SH-SY5Y (cell line): ENCODE measurements at regions not wholly inside any gene's neighbourhood (a gene's known extent, or its start where the extent isn't known, plus 50 kb on each side); places are given as distances from the start of the nearest gene placed in this dataset.
A peak's percentile ranks its signal among the peaks of the same experiment; 100 is the strongest.

Experiments
- GATA2 ChIP-seq: IDR thresholded peaks from 2 replicates; pipeline ENCODE4 v1.6.1; 2011; ENCODE audit warnings: mild to moderate bottlenecking, low read depth, low read length
- GATA3 ChIP-seq: IDR thresholded peaks from 2 replicates; pipeline ENCODE4 v1.6.1; 2011; ENCODE audit warnings: low read depth, mild to moderate bottlenecking, low read length, moderate library complexity

- TF ChIP-seq GATA3, result no peak
- no peak for TF ChIP-seq GATA2
These were observed 468.3 kb upstream of the CBLB start for GRCh38 chr3:106337116-106337515.

DNA sequence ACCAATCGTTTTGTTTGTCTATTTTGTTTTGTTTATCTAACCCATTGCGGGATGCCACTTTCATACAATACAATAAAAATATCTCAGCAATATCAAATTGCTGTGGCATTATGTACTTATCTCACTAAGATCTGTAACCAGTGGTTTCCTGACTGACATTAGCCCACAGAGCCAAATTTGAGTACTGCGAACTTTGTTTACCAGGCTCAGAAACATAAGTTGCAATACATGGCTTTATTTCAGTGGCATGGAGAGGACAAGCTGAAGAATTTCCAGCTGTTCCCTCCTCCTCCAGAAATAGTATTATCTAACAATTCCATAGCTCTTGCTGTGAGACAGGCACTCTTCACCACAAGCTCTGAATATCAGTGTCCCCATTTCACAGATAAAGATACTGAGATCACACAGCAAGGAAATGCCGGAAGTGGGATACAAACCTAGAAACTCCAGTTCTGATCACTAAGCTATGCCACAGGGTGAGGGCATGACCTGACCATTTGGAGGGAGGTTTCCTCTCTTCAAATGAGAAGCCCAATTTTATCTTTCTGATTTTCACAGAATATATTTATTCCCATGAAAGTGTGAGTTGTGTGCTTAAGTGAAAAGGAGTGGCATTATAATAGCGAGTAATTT is 469.9 kb upstream of the CBLB start:
- TF ChIP-seq GATA2 (no peak), GATA3 (no peak)

DNA sequence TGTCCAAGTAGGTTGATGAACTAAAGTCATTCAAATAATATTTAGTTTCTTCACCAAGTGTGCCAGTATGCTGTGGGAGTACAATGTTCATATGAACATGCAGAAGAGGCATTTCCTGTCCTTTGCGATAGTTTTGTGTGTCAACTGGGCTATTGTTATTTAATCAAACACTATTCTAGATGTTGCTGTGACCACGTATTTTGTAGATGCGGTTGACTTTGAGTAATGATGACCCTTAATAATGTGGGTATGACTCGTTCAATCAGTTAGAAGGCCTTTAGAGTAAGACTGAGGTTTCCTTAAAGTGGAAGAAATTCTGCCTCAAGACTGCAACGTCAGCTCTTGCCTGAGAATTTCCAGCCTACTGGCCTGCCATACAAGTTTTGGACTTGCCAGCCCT is 470.7 kb upstream of the CBLB start:
- TF ChIP-seq GATA3 (no peak), GATA2 (no peak)

DNA sequence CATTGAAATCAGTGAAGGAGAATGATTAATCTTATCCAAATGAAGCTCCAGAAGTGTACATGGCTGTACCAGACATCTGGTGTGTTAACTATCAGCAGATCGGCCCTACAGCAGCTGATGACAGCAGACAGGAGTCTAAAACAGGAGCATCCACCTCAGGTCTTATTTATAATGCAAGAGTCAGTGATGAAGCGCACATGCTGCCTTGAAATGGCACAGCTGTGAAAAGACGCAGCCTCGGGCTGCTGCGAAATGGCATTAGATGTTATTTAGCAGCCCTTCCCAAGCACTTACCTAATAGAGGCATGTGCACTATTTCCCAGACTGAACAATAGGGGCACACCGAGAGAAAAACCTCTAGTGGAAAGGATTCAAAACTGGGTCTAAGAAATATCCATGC is 472.3 kb upstream of the CBLB start:
- TF ChIP-seq GATA3 (peak; percentile 97), GATA2 (peak; percentile 99)

GRCh38 chr3:106341586-106342162 is 472.9 kb upstream of the CBLB start:
- TF ChIP-seq GATA3 (no peak), GATA2 (no peak)

GRCh38 chr3:106342386-106342785 is 473.6 kb upstream of the CBLB start:
- TF ChIP-seq GATA2 (no peak), GATA3 (no peak)

- TF ChIP-seq GATA3, result no peak
- TF ChIP-seq GATA2, result no peak
These were observed 475.0 kb upstream of the CBLB start for GRCh38 chr3:106343811-106344210.

- TF ChIP-seq GATA2 (no peak), GATA3 (no peak)
These were observed 476.7 kb upstream of the CBLB start for GRCh38 chr3:106345353-106346027.

- no peak for TF ChIP-seq GATA2
- no peak for TF ChIP-seq GATA3
These were observed 478.5 kb upstream of the CBLB start for GRCh38 chr3:106347350-106347749.

GRCh38 chr3:106348139-106348690 is 479.4 kb upstream of the CBLB start:
- TF ChIP-seq GATA3 (no peak), GATA2 (no peak)

- TF ChIP-seq GATA3, result no peak; the same call in 1 of the 2 replicates
- peak; percentile 60 for TF ChIP-seq GATA2
These were observed 480.5 kb upstream of the CBLB start for GRCh38 chr3:106349191-106349881.

- TF ChIP-seq GATA3, result no peak
- TF ChIP-seq GATA2, result no peak
These were observed 487.1 kb upstream of the CBLB start for GRCh38 chr3:106355873-106356272.

- TF ChIP-seq GATA2 (no peak), GATA3 (no peak)
These were observed 490.9 kb upstream of the CBLB start for GRCh38 chr3:106359692-106360091.

- no peak for TF ChIP-seq GATA3
- TF ChIP-seq GATA2, result no peak
These were observed 495.7 kb upstream of the CBLB start for GRCh38 chr3:106364477-106364876.

DNA sequence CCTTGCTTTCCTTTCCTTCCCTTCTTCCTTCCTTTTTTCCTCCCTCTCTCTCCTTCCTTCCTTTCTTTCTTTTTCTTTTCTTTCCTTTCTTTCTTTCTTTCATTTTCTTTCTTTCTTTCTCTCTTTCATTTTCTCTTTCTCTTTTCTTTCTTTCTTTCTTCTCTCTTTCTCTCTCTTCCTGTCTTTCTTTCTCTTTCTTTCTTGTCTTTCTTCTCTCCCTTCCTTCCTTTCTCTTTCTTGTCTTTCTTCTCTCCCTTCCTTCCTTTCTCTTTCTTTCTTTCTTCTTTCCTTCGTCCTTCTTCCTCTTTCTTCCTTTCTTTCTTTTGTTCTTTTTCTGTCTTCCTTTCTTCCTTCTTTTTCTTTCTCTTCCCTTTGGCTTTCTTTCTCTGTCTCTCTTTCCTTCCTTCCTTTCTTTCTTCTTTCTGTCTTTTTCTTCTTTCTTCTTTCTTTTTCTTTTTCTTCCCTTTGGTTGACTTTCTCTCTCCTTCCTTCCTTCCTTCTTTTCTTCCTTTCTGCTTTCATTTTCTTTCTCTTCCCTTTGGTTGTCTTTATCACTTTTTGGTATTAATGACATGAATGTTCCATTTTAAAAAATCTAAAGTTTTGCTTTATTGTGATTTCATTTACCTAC is 496.4 kb upstream of the CBLB start:
- TF ChIP-seq GATA3 (no peak), GATA2 (no peak)
